ENCODE measurements at regions not wholly inside any gene's neighbourhood (a gene's known extent, or its start where the extent isn't known, plus 50 kb on each side); places are given as distances from the start of the nearest gene placed in this dataset.

- Mint-ChIP-seq H3K36me3 (no peaks in the 10 kb centered on the region), H3K27me3 (ENCODE audit: low read depth) (peaks cover 37% of the 10 kb centered on the region), H3K9me3 (no peaks in the 10 kb centered on the region), H3K27ac (no peak overlapping the region), H3K4me1 (peaks cover 8% of the 10 kb centered on the region), H3K4me3 (no peak overlapping the region)
- no peak for DNase-seq (ENCODE audit: low spot score in 2 of 2, unreplicated experiment in 2 of 2)
- no peak for TF ChIP-seq CTCF (IDR thresholded peaks at IDR 0.05; ENCODE audit: unreplicated experiment)
Measured at GRCh38 chr5:2387634-2388325, 363.7 kb downstream of the IRX2 start.

- Mint-ChIP-seq H3K27me3 (ENCODE audit: low read depth) (peaks cover 35% of the 10 kb centered on the region), H3K4me1 (peaks cover 8% of the 10 kb centered on the region), H3K36me3 (no peaks in the 10 kb centered on the region), H3K4me3 (no peak overlapping the region), H3K27ac (no peak overlapping the region), H3K9me3 (no peaks in the 10 kb centered on the region)
- TF ChIP-seq CTCF (IDR thresholded peaks at IDR 0.05; ENCODE audit: unreplicated experiment) = no peak
- no peak for DNase-seq (ENCODE audit: low spot score in 2 of 2, unreplicated experiment in 2 of 2)
Measured at GRCh38 chr5:2387250-2387633, 364.2 kb downstream of the IRX2 start.

- H3K4me3 Mint-ChIP-seq = no peak overlapping the region
- no peak for TF ChIP-seq CTCF (IDR thresholded peaks at IDR 0.05; ENCODE audit: unreplicated experiment)
- H3K27ac Mint-ChIP-seq = no peak overlapping the region
- H3K4me1 Mint-ChIP-seq = peaks cover 8% of the 10 kb centered on the region
- H3K27me3 Mint-ChIP-seq (ENCODE audit: low read depth) = peaks cover 34% of the 10 kb centered on the region
- no peaks in the 10 kb centered on the region for H3K9me3 Mint-ChIP-seq
- no peaks in the 10 kb centered on the region for H3K36me3 Mint-ChIP-seq
- no peak for DNase-seq (ENCODE audit: low spot score in 2 of 2, unreplicated experiment in 2 of 2)
Measured at GRCh38 chr5:2385818-2386217, 365.7 kb downstream of the IRX2 start.

GRCh38 chr5:2383698-2384065 is 367.8 kb downstream of the IRX2 start:
- peaks cover 8% of the 10 kb centered on the region for H3K4me1 Mint-ChIP-seq
- no peaks in the 10 kb centered on the region for H3K36me3 Mint-ChIP-seq
- no peak for TF ChIP-seq CTCF (IDR thresholded peaks at IDR 0.05; ENCODE audit: unreplicated experiment)
- peaks cover 35% of the 10 kb centered on the region for H3K27me3 Mint-ChIP-seq (ENCODE audit: low read depth)
- H3K9me3 Mint-ChIP-seq = peaks cover 5% of the 10 kb centered on the region
- no peak overlapping the region for H3K4me3 Mint-ChIP-seq
- no peak overlapping the region for H3K27ac Mint-ChIP-seq
- no peak for DNase-seq (ENCODE audit: low spot score in 2 of 2, unreplicated experiment in 2 of 2)

- TF ChIP-seq CTCF (IDR thresholded peaks at IDR 0.05; ENCODE audit: unreplicated experiment) = no peak
- H3K36me3 Mint-ChIP-seq = no peaks in the 10 kb centered on the region
- no peak overlapping the region for H3K27ac Mint-ChIP-seq
- peaks cover 8% of the 10 kb centered on the region for H3K4me1 Mint-ChIP-seq
- H3K9me3 Mint-ChIP-seq = peaks cover 5% of the 10 kb centered on the region
- no peak for DNase-seq (ENCODE audit: low spot score in 2 of 2, unreplicated experiment in 2 of 2)
- H3K27me3 Mint-ChIP-seq (ENCODE audit: low read depth) = peaks cover 40% of the 10 kb centered on the region
- no peak overlapping the region for H3K4me3 Mint-ChIP-seq
Measured at GRCh38 chr5:2382776-2383697, 368.4 kb downstream of the IRX2 start.
